Heart right ventricle (tissue), 16 donors: ENCODE measurements at regions not wholly inside any gene's neighbourhood (a gene's known extent, or its start where the extent isn't known, plus 50 kb on each side); places are given as distances from the start of the nearest gene placed in this dataset.

ENCODE experiments used
- ATAC-seq, 8 donors: fragments of 200-7000 bp; cut with Tn5 transposase; one replicate each; pipeline ENCODE4 v1.9.1; 2020; ENCODE audit warnings: mild to moderate bottlenecking in 8 of 8, moderate library complexity in 8 of 8, moderate number of reproducible peaks in 1 of 8
- DNase-seq, 2 donors: peaks; one replicate each; pipeline ENCODE4 v3.0.0-alpha.2; 2020
- H3K27ac ChIP-seq, 10 donors: fragments of 200-600 bp; sonication (generic) in 2 of 10; one replicate each; pipeline versions ENCODE4 v1.5.0 to v1.8.0; 2020 to 2022; ENCODE audit warnings: mild to moderate bottlenecking in 3 of 10
- H3K27me3 ChIP-seq, 7 donors: fragments of 200-600 bp; one replicate each; pipeline ENCODE4 v1.8.0; 2021 to 2022; ENCODE audit warnings: mild to moderate bottlenecking in 2 of 7
- H3K36me3 ChIP-seq, 9 donors: fragments of 200-600 bp; sonication (generic) in 1 of 9; one replicate each; pipeline versions ENCODE4 v1.5.0 to v1.8.0; 2020 to 2022; ENCODE audit warnings: mild to moderate bottlenecking in 2 of 9
- H3K4me1 ChIP-seq, 9 donors: fragments of 200-600 bp; sonication (generic) in 1 of 9; one replicate each; pipeline versions ENCODE4 v1.5.0 to v1.8.0; 2020 to 2022; ENCODE audit warnings: mild to moderate bottlenecking in 4 of 9
- H3K4me3 ChIP-seq, 10 donors: fragments of 200-600 bp; sonication (generic) in 2 of 10; one replicate each; pipeline versions ENCODE4 v1.5.0 to v1.8.0; 2020 to 2022; ENCODE audit warnings: mild to moderate bottlenecking in 7 of 10, moderate library complexity in 2 of 10
- H3K9me3 ChIP-seq, 11 donors: fragments of 200-600 bp in 10 of 11; sonication (generic) in 2 of 11; one replicate each; pipeline versions ENCODE4 v1.5.0 to v1.8.0; 2013 to 2022; ENCODE audit warnings: mild to moderate bottlenecking in 2 of 11, control low read depth in 1 of 11, moderate library complexity in 1 of 11
- WGBS, 2 donors: extraction: QIAGEN DNeasy Blood & Tissue Kit; methylation state at CpG; one replicate each; pipeline ENCODE4 v1.1.7; 2013; ENCODE audit warnings: inconsistent platforms in 1 of 2; 5-methylcytosine and 5-hydroxymethylcytosine counted together
- intact Hi-C, 10 donors: fragments of 100-400 bp; cut with DNase I; formaldehyde crosslinking; loops; one replicate each; pipeline versions ENCODE4 v1.11.1 to v1.14.2; 2022
- TF ChIP-seq, protein P1 (sequence below), 9 donors: fragments of 200-600 bp; sonication (generic) in 2 of 9; IDR thresholded peaks; one replicate each; pipeline versions ENCODE4 v1.5.0 to v1.8.0; 2021 to 2022; ENCODE audit warnings: antibody characterized with exemption in 9 of 9, mild to moderate bottlenecking in 5 of 9, moderate library complexity in 1 of 9
- donor health status: Arrhythmogenic right ventricular cardiomyopathy.
- donor health status: ischemic (EF 13 %, LVEDD 7.1; RV severe dilation, severe dysfunction).
- donor health status: healthy with polysubstance abuse.
- donor health status: DM: no; HTN: yes; CAD: no.
- donor health status: DM: no; HTN: no; CAD: no.
- donor health status: ischemic (EF 25% LVEDD 6.9; RV normal size, moderate dysfunction).
- donor health status: ischemic (EF 25% LVEDD 5.7; RV mildly dilated, moderate dysfunction).
- donor health status: healthy.
- donor health status: DM: yes; HTN: yes; CAD: no.
- donor health status: Ischemic cardiomyopathy.
- donor health status: ischemic (EF 35%, LVEDD 5.7; RV mildly dilated, moderate dysfunction).
- donor health status: nonischemic (EF 11% LVEDD 7.7; RV severe dilation, severe dysfunction).
- donor health status: DM: yes; HTN: yes; CAD: no.
- donor health status: PGD.
- donor health status: ischemic (EF 29% LVEDD 5.4; RV normal size, mild dysfunction).
- donor health status: nonischemic (EF 23%, LVEDD 6.1; RV moderate dilation, normal function).

DNA sequence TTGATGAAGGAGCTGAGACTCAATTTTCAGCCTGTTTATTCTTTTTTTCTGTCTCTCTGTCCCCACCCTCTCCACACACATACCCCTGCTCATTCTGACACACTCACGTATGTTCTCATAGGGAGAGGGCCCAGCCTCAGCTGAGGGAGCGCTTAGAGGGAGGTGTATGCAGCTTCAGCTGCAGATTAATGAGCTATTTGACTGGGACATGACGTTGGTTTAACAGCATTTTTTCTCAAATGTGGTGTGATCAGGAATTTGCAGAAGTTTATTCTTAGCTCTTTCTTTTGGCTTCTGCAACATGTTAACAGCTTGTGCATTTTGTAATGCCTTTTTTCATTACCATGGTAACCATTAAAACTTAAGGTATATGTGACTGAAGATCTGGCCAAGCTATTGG is 1547.1 kb upstream of the PIK3C3 start:
- H3K27me3 ChIP-seq, result no peaks in the 10 kb centered on the region
- H3K4me1 ChIP-seq, result no peaks in the 10 kb centered on the region
- no peak overlapping the region for H3K27ac ChIP-seq
- H3K36me3 ChIP-seq, result no peaks in the 10 kb centered on the region
- no peak overlapping the region for H3K4me3 ChIP-seq
- no peak for ATAC-seq
- DNase-seq, result no peak
- 53 to 68% methylated on average over 3 of the region's 3 CpGs for WGBS, 2 donors
- no peaks in the 10 kb centered on the region for H3K9me3 ChIP-seq
- TF ChIP-seq, protein P1, sequence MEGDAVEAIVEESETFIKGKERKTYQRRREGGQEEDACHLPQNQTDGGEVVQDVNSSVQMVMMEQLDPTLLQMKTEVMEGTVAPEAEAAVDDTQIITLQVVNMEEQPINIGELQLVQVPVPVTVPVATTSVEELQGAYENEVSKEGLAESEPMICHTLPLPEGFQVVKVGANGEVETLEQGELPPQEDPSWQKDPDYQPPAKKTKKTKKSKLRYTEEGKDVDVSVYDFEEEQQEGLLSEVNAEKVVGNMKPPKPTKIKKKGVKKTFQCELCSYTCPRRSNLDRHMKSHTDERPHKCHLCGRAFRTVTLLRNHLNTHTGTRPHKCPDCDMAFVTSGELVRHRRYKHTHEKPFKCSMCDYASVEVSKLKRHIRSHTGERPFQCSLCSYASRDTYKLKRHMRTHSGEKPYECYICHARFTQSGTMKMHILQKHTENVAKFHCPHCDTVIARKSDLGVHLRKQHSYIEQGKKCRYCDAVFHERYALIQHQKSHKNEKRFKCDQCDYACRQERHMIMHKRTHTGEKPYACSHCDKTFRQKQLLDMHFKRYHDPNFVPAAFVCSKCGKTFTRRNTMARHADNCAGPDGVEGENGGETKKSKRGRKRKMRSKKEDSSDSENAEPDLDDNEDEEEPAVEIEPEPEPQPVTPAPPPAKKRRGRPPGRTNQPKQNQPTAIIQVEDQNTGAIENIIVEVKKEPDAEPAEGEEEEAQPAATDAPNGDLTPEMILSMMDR (IDR thresholded peaks at IDR 0.05), result no peak
- intact Hi-C loops, result loop anchor here in 1 of 10 donors (10.0 kb wide), 1 partner anchor 63 kb away; no protein-coding TSS in a partner anchor

DNA sequence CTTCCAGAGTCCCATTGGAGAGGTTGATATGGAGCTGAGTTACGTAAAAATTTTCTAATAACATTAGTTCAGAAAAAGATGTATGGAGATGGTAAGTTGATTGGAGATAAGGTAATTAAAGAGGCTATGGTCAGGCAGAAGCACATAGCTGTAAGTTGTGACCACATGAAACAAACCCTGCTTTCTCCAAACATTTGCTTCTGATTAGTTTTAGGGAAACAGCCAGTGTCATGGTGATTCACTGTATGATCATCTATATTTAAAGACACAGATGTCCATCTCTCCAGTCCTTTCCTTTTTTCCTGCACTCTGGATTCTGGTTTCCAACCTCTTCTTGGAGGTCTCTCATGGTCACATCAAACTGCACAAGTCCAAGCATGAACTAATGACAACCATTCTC is 1550.8 kb upstream of the PIK3C3 start:
- intact Hi-C loops, result loop anchor here in 1 of 10 donors (10.0 kb wide), 1 partner anchor 59 kb away; no protein-coding TSS in a partner anchor
- ATAC-seq (no peak), DNase-seq (no peak)
- no peaks in the 10 kb centered on the region for H3K36me3 ChIP-seq
- no peaks in the 10 kb centered on the region for H3K4me1 ChIP-seq
- WGBS, 2 donors, result 87 to 92% methylated on average over 1 of the region's 1 CpG
- H3K27ac ChIP-seq, result no peak overlapping the region
- no peak overlapping the region for H3K4me3 ChIP-seq
- no peaks in the 10 kb centered on the region for H3K27me3 ChIP-seq
- TF ChIP-seq, protein P1 (IDR thresholded peaks at IDR 0.05), result no peak
- peaks cover 0 to 9% (median 0%) of the 10 kb centered on the region in 11 donors for H3K9me3 ChIP-seq

DNA sequence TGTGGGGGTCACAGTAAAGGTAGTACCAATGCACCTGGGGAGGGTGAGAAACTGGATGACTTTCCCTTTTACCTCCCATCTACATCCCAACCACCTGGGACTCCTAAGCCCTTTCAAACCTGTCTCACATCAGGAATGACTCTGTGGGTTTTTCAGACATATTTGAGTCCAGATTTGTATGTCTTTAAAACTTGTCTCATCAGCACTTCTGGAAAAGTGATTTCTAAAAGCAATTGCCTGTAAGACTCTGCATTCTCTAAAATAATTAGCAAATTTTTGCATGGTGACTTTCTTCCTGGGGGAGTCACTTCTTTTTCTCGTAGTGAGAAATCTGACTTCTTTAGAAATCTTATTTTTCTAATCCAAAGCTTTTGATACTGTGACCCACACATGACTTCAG is 1553.0 kb upstream of the PIK3C3 start:
- DNase-seq, result no peak
- WGBS, 2 donors, result 60 to 65% methylated on average over 1 of the region's 1 CpG
- H3K27ac ChIP-seq, result no peak overlapping the region
- no peak overlapping the region for H3K4me3 ChIP-seq
- no peaks in the 10 kb centered on the region for H3K27me3 ChIP-seq
- intact Hi-C loops, result loop anchor here in 1 of 10 donors (10.0 kb wide), 1 partner anchor 57 kb away; no protein-coding TSS in a partner anchor
- H3K36me3 ChIP-seq, result no peaks in the 10 kb centered on the region
- ATAC-seq, result no peak
- TF ChIP-seq, protein P1 (IDR thresholded peaks at IDR 0.05), result no peak
- peaks cover 0 to 9% (median 0%) of the 10 kb centered on the region in 11 donors for H3K9me3 ChIP-seq
- H3K4me1 ChIP-seq, result no peaks in the 10 kb centered on the region

DNA sequence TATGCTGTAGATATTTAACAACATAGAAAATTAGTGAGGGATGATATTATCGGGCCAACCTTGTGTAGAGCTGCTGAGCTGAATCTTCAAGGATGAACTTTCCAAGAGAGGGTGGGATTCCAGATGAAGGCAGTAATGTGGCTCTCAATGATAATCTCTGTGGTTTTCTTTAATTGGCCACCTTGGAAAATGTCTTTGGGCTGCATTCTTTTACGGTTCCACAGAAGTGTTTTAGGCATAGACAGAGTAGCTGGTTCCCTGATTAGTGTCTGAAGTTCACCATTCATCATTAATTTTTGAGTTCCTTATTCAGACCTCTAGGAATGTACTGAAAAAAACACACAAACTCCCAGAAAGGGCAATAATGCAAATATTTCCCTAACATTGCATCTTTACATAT is 1566.9 kb upstream of the PIK3C3 start:
- intact Hi-C loops, result loop anchor here in 1 of 10 donors (10.0 kb wide), 1 partner anchor 1167 kb away; no protein-coding TSS in a partner anchor
- no peak for ATAC-seq
- WGBS, 2 donors, result 79 to 85% methylated on average over 2 of the region's 2 CpGs

More for the DNA sequence above, 1566.9 kb upstream of the PIK3C3 start:
- H3K27me3 ChIP-seq, result no peaks in the 10 kb centered on the region
- H3K4me3 ChIP-seq, result no peak overlapping the region
- no peaks in the 10 kb centered on the region for H3K36me3 ChIP-seq
- H3K27ac ChIP-seq, result no peak overlapping the region
- H3K9me3 ChIP-seq, result no peaks in the 10 kb centered on the region
- TF ChIP-seq, protein P1 (IDR thresholded peaks at IDR 0.05), result no peak
- H3K4me1 ChIP-seq, result no peaks in the 10 kb centered on the region
- no peak for DNase-seq
